Sigmoid colon (tissue), 6 donors: ENCODE measurements at regions not wholly inside any gene's neighbourhood (a gene's known extent, or its start where the extent isn't known, plus 50 kb on each side); places are given as distances from the start of the nearest gene placed in this dataset.

Source experiments
- DNase-seq: peaks from one replicate; pipeline ENCODE4 v3.0.0-alpha.2; 2019
- H3K27ac ChIP-seq, 4 donors: fragments of 200-600 bp; sonication (generic); one replicate each; pipeline ENCODE4 v1.5.1; 2016 to 2019; ENCODE audit warnings: mild to moderate bottlenecking in 1 of 4
- H3K27me3 ChIP-seq, 3 donors: fragments of 200-600 bp; sonication (generic); one replicate each; pipeline ENCODE4 v1.5.1; 2019; ENCODE audit warnings: mild to moderate bottlenecking in 1 of 3
- H3K36me3 ChIP-seq, 4 donors: fragments of 200-600 bp; sonication (generic); one replicate each; pipeline ENCODE4 v1.5.1; 2016 to 2019
- H3K4me1 ChIP-seq, 4 donors: fragments of 200-600 bp; sonication (generic); one replicate each; pipeline ENCODE4 v1.5.1; 2017 to 2019
- H3K4me3 ChIP-seq, 4 donors: fragments of 200-600 bp; sonication (generic); one replicate each; pipeline ENCODE4 v1.5.1; 2017 to 2019; ENCODE audit warnings: mild to moderate bottlenecking in 2 of 4, moderate library complexity in 1 of 4
- H3K9me3 ChIP-seq, 4 donors: fragments of 200-600 bp in 3 of 4; sonication (generic) in 3 of 4; one replicate each; pipeline versions ENCODE4 v1.5.1 to v1.6.1; 2013 to 2019
- EP300 ChIP-seq, 4 donors: sonication (generic); formaldehyde crosslinking; IDR thresholded peaks; one replicate each; pipeline ENCODE4 v1.6.1; 2017; ENCODE audit warnings: antibody characterized with exemption in 4 of 4
- POLR2A ChIP-seq, 2 donors: fragments of 450-650 bp; IDR thresholded peaks; one replicate each; pipeline ENCODE4 v1.6.1; 2016; ENCODE audit warnings: antibody characterized with exemption in 2 of 2, mild to moderate bottlenecking in 2 of 2, moderate library complexity in 2 of 2
- POLR2AphosphoS5 ChIP-seq, 4 donors: sonication (generic); formaldehyde crosslinking; IDR thresholded peaks; one replicate each; pipeline ENCODE4 v1.6.1; 2017; ENCODE audit warnings: antibody characterized with exemption in 4 of 4
- WGBS, 2 donors: extraction: QIAGEN DNeasy Blood & Tissue Kit; methylation state at CpG; one replicate each; pipeline ENCODE4 v1.1.7; 2013; 5-methylcytosine and 5-hydroxymethylcytosine counted together
- intact Hi-C: fragments of 100-400 bp; cut with DNase I; formaldehyde crosslinking; loops from one replicate; pipeline ENCODE4 v1.15.1; 2023
- TF ChIP-seq, protein P1 (sequence below), 4 experiments: fragments of 450-650 bp in 3 of 4; fragments of 200-600 bp in 1 of 4; IDR thresholded peaks; one replicate each; pipeline ENCODE4 v1.5.1; 2016 to 2019; ENCODE audit warnings: antibody characterized with exemption in 4 of 4, mild to moderate bottlenecking in 3 of 4, moderate library complexity in 2 of 4
- donor health status: healthy with polysubstance abuse.
- donor health status: healthy.

DNA sequence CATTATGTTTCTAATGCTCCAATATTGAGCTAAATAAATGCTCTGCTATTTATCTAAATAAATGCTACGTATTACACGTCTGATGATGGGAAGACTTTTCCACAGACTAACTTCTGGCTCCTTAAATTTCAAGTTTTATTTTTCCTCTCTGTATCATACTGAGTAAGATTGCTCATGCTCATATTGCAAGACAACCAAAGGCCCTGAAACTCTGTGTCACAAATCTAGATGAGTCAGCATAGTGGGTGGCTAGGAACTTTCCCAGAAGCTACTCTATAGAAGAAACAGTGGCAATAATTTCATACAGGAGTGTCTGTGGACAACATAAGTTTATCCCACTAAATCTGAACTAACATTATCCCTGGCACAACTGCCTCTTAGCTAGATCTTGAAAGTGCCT, 53.0 kb upstream of the RFX3 start:
- intact Hi-C loops: no loop called here
- no peak for TF ChIP-seq POLR2AphosphoS5 (IDR thresholded peaks at IDR 0.05)
- TF ChIP-seq, protein P1, sequence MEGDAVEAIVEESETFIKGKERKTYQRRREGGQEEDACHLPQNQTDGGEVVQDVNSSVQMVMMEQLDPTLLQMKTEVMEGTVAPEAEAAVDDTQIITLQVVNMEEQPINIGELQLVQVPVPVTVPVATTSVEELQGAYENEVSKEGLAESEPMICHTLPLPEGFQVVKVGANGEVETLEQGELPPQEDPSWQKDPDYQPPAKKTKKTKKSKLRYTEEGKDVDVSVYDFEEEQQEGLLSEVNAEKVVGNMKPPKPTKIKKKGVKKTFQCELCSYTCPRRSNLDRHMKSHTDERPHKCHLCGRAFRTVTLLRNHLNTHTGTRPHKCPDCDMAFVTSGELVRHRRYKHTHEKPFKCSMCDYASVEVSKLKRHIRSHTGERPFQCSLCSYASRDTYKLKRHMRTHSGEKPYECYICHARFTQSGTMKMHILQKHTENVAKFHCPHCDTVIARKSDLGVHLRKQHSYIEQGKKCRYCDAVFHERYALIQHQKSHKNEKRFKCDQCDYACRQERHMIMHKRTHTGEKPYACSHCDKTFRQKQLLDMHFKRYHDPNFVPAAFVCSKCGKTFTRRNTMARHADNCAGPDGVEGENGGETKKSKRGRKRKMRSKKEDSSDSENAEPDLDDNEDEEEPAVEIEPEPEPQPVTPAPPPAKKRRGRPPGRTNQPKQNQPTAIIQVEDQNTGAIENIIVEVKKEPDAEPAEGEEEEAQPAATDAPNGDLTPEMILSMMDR (IDR thresholded peaks at IDR 0.05): no peak
- no peak for TF ChIP-seq EP300 (IDR thresholded peaks at IDR 0.05)
- TF ChIP-seq POLR2A (IDR thresholded peaks at IDR 0.05): no peak
- WGBS, 2 donors: 94 to 97% methylated on average over 2 of the region's 2 CpGs
- peaks cover 0 to 8% (median 2%) of the 10 kb centered on the region in 4 donors for H3K9me3 ChIP-seq
- no peaks in the 10 kb centered on the region for H3K36me3 ChIP-seq
- H3K27me3 ChIP-seq: no peaks in the 10 kb centered on the region
- H3K4me1 ChIP-seq: no peaks in the 10 kb centered on the region
- H3K27ac ChIP-seq: no peak overlapping the region
- no peak overlapping the region for H3K4me3 ChIP-seq
- DNase-seq: no peak

DNA sequence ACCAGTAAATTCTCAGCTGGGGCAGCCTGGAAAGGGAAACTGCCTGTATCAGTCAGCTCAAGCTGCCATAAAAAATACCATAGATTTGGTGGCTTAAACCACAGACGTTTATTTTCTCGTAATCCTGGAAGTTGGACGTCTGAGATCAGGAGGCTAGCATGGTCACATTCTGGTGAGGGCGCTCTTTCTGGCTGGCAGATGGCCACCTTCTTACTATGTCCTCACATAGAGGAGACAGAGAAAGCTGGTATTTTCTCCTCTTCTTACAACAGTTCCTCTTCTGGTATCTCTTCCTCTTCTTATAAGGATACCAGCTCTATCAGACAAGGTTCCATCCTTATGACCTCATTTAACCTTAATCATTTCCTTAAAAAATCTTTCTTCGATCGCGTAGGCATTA, 50.5 kb upstream of the RFX3 start:
- DNase-seq: no peak
- H3K9me3 ChIP-seq: peaks cover 0 to 7% (median 0%) of the 10 kb centered on the region in 4 donors
- no peak overlapping the region for H3K4me3 ChIP-seq
- no peaks in the 10 kb centered on the region for H3K36me3 ChIP-seq
- intact Hi-C loops: no loop called here
- TF ChIP-seq EP300 (IDR thresholded peaks at IDR 0.05): no peak
- no peak overlapping the region for H3K27ac ChIP-seq
- WGBS, 2 donors: 73 to 74% methylated on average over 7 of the region's 7 CpGs
- H3K4me1 ChIP-seq: no peaks in the 10 kb centered on the region
- H3K27me3 ChIP-seq: no peaks in the 10 kb centered on the region

DNA sequence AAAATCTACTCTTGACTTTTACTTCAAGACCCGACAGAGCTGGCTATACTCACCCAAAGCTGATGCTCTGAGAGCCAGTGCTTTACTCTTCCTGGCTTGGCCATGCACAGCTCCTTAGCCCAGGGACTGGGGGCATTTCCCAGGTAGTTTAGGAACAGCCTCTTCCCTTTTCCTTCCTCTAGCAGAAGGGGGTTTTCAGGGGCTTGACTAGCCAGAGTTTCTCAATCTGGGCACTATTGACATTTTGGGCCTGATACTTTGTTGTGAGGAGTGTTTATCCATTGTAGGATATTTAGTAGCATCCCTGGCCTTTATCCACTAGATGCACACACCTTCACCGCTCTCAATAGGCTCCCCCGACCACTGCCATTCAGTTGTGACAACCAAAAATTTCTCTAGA, 50.0 kb upstream of the RFX3 start:
- no peak overlapping the region for H3K27ac ChIP-seq
- no peak for DNase-seq
- TF ChIP-seq EP300 (IDR thresholded peaks at IDR 0.05) (no peak), POLR2A (IDR thresholded peaks at IDR 0.05) (no peak)
- no peaks in the 10 kb centered on the region for H3K4me1 ChIP-seq
- no peaks in the 10 kb centered on the region for H3K27me3 ChIP-seq
- 95 to 97% methylated on average over 3 of the region's 3 CpGs for WGBS, 2 donors
- intact Hi-C loops: no loop called here
- peaks cover 0 to 4% (median 0%) of the 10 kb centered on the region in 4 donors for H3K9me3 ChIP-seq
- no peaks in the 10 kb centered on the region for H3K36me3 ChIP-seq
- H3K4me3 ChIP-seq: no peak overlapping the region
